Skeletal muscle satellite cell (primary cell): ENCODE measurements at regions not wholly inside any gene's neighbourhood (a gene's known extent, or its start where the extent isn't known, plus 50 kb on each side); places are given as distances from the start of the nearest gene placed in this dataset.
"Not testable (repeated sequence)": the region's sequence is repeated elsewhere in the genome, so short reads cannot be mapped to it uniquely, and the experiment has no call there.

ENCODE experiments used
- H3K27me3 ChIP-seq: 2 replicates; pipeline ENCODE4 v1.7.0; 2013; ENCODE audit warnings: low read length; ENCODE audit not compliant: control insufficient read depth, insufficient read depth
- H3K36me3 ChIP-seq: 2 replicates; pipeline ENCODE4 v1.7.0; 2013; ENCODE audit warnings: mild to moderate bottlenecking, control low read depth, low read length; ENCODE audit not compliant: insufficient read depth
- H3K4me1 ChIP-seq: 2 replicates; pipeline ENCODE4 v1.7.0; 2013; ENCODE audit warnings: low read length; ENCODE audit not compliant: control insufficient read depth, insufficient read depth
- H3K4me2 ChIP-seq: 2 replicates; pipeline ENCODE4 v1.7.0; 2013; ENCODE audit warnings: mild to moderate bottlenecking, low read length
- H3K4me3 ChIP-seq: 2 replicates; pipeline ENCODE4 v1.7.0; 2013; ENCODE audit warnings: low read length
- H3K9ac ChIP-seq: 2 replicates; pipeline ENCODE4 v1.7.0; 2013; ENCODE audit warnings: mild to moderate bottlenecking, low read depth, low read length, moderate library complexity
- H3K9me3 ChIP-seq: replicated peaks from 2 replicates; pipeline ENCODE4 v1.7.0; 2013; ENCODE audit warnings: mild to moderate bottlenecking, control low read depth, low read length

DNA sequence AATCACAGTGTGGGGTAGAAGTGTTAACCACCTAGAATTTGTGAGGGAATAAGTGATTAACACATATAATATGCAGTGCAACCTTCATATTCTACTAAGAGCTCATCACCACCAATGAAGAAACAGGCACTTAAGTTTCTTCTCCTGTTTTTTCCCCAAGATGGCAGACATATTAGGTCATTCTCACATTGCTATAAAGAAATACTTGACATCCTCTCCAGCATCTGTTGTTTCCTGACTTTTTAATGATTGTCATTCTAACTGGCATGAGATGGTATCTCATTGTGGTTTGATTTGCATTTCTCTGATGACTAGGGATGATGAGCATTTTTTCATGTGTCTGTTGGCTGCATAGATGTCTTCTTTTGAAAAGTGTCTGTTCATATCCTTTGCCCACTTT is 301.5 kb upstream of the CLEC14A start:
- not testable (repeated sequence) for H3K4me3 ChIP-seq, H3K27me3 ChIP-seq, H3K36me3 ChIP-seq, H3K9me3 ChIP-seq, H3K9ac ChIP-seq, H3K4me2 ChIP-seq
- peaks cover 18% of the 10 kb centered on the region for H3K4me1 ChIP-seq

- Histone ChIP-seq H3K27me3 (no peaks in the 10 kb centered on the region), H3K4me2 (no peak overlapping the region), H3K9ac (no peak overlapping the region), H3K9me3 (no peaks in the 10 kb centered on the region), H3K36me3 (no peaks in the 10 kb centered on the region), H3K4me3 (no peak overlapping the region), H3K4me1 (peaks cover 18% of the 10 kb centered on the region)
Observed at GRCh38 chr14:38556252-38556651, 300.4 kb upstream of the CLEC14A start.

DNA sequence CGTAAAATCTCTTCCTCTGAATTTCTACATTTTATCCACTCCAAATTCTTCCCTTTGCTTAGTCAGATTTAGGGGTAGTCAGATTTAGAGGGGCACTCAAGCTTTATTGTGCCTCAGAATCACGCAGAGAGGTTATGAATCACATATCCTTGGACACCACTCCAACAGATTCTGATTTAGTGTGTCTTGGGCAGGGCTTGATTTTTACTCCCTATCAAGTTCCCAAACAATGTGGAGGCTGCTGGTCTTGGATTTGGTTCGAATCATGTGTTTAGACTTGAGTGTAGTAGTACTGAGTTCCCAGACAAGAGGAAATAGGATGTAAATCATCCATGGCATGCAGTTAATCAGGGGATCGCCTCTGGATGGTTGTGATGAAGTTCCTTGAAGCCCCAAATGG is 298.1 kb upstream of the CLEC14A start:
- H3K36me3 ChIP-seq = no peaks in the 10 kb centered on the region
- no peak overlapping the region for H3K4me3 ChIP-seq

DNA sequence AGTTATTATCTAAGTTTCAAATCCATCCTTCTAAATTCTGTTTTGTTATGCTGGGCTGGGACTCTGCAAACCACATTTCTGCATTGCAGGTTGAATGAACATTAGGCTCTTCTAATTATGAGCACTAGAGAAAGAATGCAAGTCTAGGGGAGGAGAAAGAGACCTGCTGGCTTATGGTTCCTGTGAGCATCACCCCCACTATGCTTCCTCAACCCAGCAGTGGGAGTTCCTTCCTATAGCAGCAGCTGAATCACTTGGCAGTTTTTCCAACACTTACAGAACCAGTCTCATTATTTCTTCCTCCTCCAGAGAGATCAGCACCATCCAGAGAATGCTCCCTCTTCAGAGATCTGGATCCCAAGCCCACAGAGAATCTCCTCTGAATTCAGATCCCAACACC is 297.7 kb upstream of the CLEC14A start:
- Histone ChIP-seq H3K36me3 (no peaks in the 10 kb centered on the region), H3K4me3 (no peak overlapping the region), H3K9ac (no peak overlapping the region), H3K9me3 (no peaks in the 10 kb centered on the region), H3K4me1 (peaks cover 18% of the 10 kb centered on the region), H3K27me3 (no peaks in the 10 kb centered on the region), H3K4me2 (peak overlapping the region; percentile 67)

More for the DNA sequence above, 298.1 kb upstream of the CLEC14A start:
- peaks cover 18% of the 10 kb centered on the region for H3K4me1 ChIP-seq
- H3K4me2 ChIP-seq = peak overlapping the region; percentile 67
- H3K9ac ChIP-seq = no peak overlapping the region
- no peaks in the 10 kb centered on the region for H3K9me3 ChIP-seq
- no peaks in the 10 kb centered on the region for H3K27me3 ChIP-seq

- no peak overlapping the region for H3K4me2 ChIP-seq
- no peaks in the 10 kb centered on the region for H3K27me3 ChIP-seq
- no peak overlapping the region for H3K9ac ChIP-seq
- no peak overlapping the region for H3K4me3 ChIP-seq
- no peaks in the 10 kb centered on the region for H3K36me3 ChIP-seq
- H3K4me1 ChIP-seq = peaks cover 17% of the 10 kb centered on the region
- H3K9me3 ChIP-seq = no peaks in the 10 kb centered on the region
Observed at GRCh38 chr14:38549564-38549963, 293.7 kb upstream of the CLEC14A start.

DNA sequence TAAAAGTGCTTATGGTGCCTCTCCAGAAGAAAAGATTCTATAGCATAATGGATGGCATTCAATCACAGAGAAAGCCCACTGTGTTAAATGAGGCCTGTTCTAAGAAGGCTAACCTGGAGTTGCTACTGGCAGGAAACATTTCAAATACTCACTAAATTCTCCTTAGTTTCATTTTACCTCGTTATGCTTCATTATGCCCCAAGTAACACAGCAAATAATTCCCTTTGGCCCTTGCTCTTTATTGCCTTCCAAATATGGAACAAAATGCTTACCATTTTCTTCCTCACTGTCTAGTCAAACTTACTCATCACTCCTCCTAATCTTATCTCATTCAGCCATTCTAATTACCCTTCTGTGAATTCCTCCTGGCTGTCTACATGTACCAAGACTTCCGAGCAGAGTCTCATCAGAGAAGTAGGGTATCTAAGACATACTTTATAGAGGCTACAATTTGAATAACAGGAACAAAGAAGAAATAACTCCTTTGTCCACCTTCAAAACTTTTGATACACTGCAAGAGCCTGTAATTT is 292.1 kb upstream of the CLEC14A start:
- H3K27me3 ChIP-seq = no peaks in the 10 kb centered on the region
- no peak overlapping the region for H3K9ac ChIP-seq
- H3K4me3 ChIP-seq = no peak overlapping the region
- no peak overlapping the region for H3K4me2 ChIP-seq
- no peaks in the 10 kb centered on the region for H3K36me3 ChIP-seq
- H3K4me1 ChIP-seq = peaks cover 2% of the 10 kb centered on the region
- H3K9me3 ChIP-seq = no peaks in the 10 kb centered on the region

- H3K4me1 ChIP-seq = no peaks in the 10 kb centered on the region
- H3K4me2 ChIP-seq = no peak overlapping the region
- no peak overlapping the region for H3K9ac ChIP-seq
- H3K36me3 ChIP-seq = no peaks in the 10 kb centered on the region
- H3K27me3 ChIP-seq = no peaks in the 10 kb centered on the region
- H3K4me3 ChIP-seq = no peak overlapping the region
- H3K9me3 ChIP-seq = no peaks in the 10 kb centered on the region
Observed at GRCh38 chr14:38546932-38547551, 291.1 kb upstream of the CLEC14A start.

GRCh38 chr14:38544776-38545175 is 288.9 kb upstream of the CLEC14A start:
- Histone ChIP-seq H3K4me1 (no peaks in the 10 kb centered on the region), H3K4me2 (no peak overlapping the region), H3K36me3 (no peaks in the 10 kb centered on the region), H3K9ac (no peak overlapping the region), H3K27me3 (no peaks in the 10 kb centered on the region), H3K9me3 (no peaks in the 10 kb centered on the region), H3K4me3 (no peak overlapping the region)

- H3K4me2 ChIP-seq, H3K9ac ChIP-seq, H3K4me1 ChIP-seq, H3K27me3 ChIP-seq, H3K4me3 ChIP-seq, H3K36me3 ChIP-seq, H3K9me3 ChIP-seq: not testable (repeated sequence)
Observed at GRCh38 chr14:38543851-38544250, 288.0 kb upstream of the CLEC14A start.

DNA sequence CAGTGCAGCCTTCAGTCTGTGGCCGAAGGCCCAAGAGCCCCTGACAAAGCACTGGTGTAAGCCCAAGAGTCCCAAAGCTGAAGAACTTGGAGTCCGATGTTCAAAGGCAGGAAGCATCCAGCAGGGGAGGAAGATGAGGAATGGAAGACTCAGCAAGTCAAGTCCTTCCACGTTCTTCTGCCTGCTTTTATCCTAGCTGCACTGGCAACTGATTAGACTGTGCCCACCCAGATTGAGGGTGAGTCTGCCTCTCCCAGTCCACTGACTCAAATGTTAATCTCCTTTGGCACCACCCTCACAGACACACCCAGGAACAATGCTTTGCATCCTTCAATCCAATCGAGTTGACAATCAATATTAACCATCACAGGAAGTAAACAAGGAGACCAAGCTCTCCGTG is 282.2 kb upstream of the CLEC14A start:
- not testable (repeated sequence) for H3K4me1 ChIP-seq, H3K4me2 ChIP-seq, H3K4me3 ChIP-seq, H3K9me3 ChIP-seq, H3K9ac ChIP-seq, H3K36me3 ChIP-seq, H3K27me3 ChIP-seq

- no peaks in the 10 kb centered on the region for H3K27me3 ChIP-seq
- H3K9ac ChIP-seq = no peak overlapping the region
- no peaks in the 10 kb centered on the region for H3K9me3 ChIP-seq
- H3K36me3 ChIP-seq = no peaks in the 10 kb centered on the region
- no peaks in the 10 kb centered on the region for H3K4me1 ChIP-seq
- H3K4me3 ChIP-seq = no peak overlapping the region
- H3K4me2 ChIP-seq = no peak overlapping the region
Observed at GRCh38 chr14:38536376-38537038, 280.6 kb upstream of the CLEC14A start.

DNA sequence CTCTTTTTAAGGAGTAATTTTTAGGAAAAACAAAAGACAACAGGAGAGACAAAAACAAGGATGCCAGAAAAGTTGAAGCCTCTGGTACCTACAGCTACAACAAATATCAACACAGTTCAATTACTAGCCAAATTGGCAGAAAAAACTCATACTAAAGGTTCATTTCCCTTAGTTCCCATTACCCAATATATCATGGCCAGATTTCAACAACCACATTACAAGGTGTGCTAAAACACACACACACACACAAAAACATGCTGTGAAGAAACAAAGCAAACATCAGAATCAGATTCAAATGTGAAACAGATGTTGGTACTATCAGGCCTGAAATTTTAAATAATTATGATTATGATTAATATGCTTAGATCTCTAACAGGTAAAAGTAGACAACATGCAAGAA is 272.7 kb upstream of the CLEC14A start:
- no peaks in the 10 kb centered on the region for H3K9me3 ChIP-seq
- H3K9ac ChIP-seq = no peak overlapping the region
- no peaks in the 10 kb centered on the region for H3K27me3 ChIP-seq
- no peaks in the 10 kb centered on the region for H3K4me1 ChIP-seq
- no peak overlapping the region for H3K4me3 ChIP-seq
- H3K4me2 ChIP-seq = no peak overlapping the region
- H3K36me3 ChIP-seq = no peaks in the 10 kb centered on the region
